Mesothelial cell of epicardium (in vitro differentiated cells): ENCODE measurements at regions not wholly inside any gene's neighbourhood (a gene's known extent, or its start where the extent isn't known, plus 50 kb on each side); places are given as distances from the start of the nearest gene placed in this dataset.

ENCODE experiments used
- DNase-seq, 2 experiments: peaks; one replicate each; pipeline ENCODE4 v3.0.0; 2021; ENCODE audit warnings: low spot score in 2 of 2; ENCODE audit not compliant: unreplicated experiment in 2 of 2
- H3K27ac Mint-ChIP-seq: 2 replicates; pipeline ENCODE4 v1.8.0; 2021; ENCODE audit warnings: mixed read lengths
- H3K27me3 Mint-ChIP-seq: 2 replicates; pipeline ENCODE4 v1.8.0; 2021; ENCODE audit warnings: low read depth, mixed read lengths
- H3K36me3 Mint-ChIP-seq: 2 replicates; pipeline ENCODE4 v1.8.0; 2021; ENCODE audit warnings: mixed read lengths
- H3K4me1 Mint-ChIP-seq: 2 replicates; pipeline ENCODE4 v1.8.0; 2021; ENCODE audit warnings: mixed read lengths
- H3K4me3 Mint-ChIP-seq: 2 replicates; pipeline ENCODE4 v1.8.0; 2021; ENCODE audit warnings: mild to moderate bottlenecking, moderate library complexity, mixed read lengths
- H3K9me3 Mint-ChIP-seq: 2 replicates; pipeline ENCODE4 v1.8.0; 2021; ENCODE audit warnings: mixed read lengths
- CTCF ChIP-seq: fragments of 200-600 bp; sonication (generic); IDR thresholded peaks from one replicate; pipeline ENCODE4 v1.5.0; 2021; ENCODE audit warnings: antibody characterized with exemption; ENCODE audit not compliant: unreplicated experiment

DNA sequence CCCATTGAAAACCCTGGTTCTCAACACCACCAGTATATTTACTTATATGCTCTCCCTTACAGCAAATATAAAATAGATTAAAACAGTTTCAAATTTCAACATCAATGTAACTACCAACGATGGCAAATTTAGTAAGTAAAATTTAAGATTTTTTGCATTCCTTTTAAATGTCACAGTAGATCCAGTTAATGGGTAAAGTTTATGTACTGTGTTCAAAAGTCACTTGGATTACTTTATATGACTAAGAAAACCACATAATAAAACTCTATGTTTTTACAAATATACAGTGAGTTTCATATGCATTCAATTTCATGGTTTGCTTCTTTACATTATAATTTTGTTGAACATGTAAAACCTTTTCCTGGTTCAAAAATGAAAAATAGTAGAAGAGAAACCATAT is 364.6 kb downstream of the AASDHPPT start:
- no peak for TF ChIP-seq CTCF
- no peak overlapping the region for H3K4me3 Mint-ChIP-seq
- H3K27ac Mint-ChIP-seq = no peak overlapping the region
- H3K4me1 Mint-ChIP-seq = peaks cover 5% of the 10 kb centered on the region
- no peaks in the 10 kb centered on the region for H3K9me3 Mint-ChIP-seq
- no peaks in the 10 kb centered on the region for H3K27me3 Mint-ChIP-seq
- DNase-seq = no peak
- H3K36me3 Mint-ChIP-seq = no peaks in the 10 kb centered on the region

DNA sequence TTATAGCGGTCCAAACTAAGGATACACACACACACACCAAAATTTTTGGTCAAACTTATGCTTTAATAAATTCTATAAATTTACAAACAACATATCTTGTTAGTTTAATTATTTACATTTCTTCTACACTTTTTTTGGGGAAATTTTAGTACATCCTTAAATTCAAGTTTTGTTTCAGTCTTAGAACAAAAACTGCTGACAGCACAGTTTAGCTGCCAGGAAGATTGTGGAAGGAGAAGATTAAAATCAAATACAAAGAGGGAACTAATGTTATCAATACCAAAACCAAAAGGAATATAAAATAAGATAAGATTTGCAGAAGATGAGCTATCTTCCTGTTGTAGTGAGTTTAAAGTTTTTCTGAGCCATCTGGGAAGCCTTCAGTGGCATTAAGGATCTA is 368.8 kb downstream of the AASDHPPT start:
- H3K4me3 Mint-ChIP-seq = no peak overlapping the region
- no peaks in the 10 kb centered on the region for H3K27me3 Mint-ChIP-seq

DNA sequence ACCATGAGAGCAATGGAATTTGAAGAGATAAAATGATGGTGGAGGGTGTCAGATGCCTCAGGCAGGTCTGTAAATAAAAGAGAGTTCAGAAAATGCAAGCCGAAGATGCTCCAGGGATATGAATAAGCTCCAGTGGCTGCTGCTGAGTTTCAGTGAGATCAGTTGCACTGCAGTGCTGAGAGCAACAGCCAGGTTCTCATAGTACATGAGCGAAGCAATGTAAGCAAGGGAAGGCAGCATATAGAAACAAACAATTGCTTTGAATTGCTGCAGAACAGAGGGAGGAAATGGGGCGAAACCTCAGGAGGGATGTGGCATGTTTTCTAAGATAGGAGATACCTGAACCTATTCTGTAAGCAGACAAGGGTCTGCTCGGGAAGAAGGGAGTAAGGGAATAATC is 369.5 kb downstream of the AASDHPPT start:
- H3K4me1 Mint-ChIP-seq = peaks cover 12% of the 10 kb centered on the region

More for the DNA sequence above, 368.8 kb downstream of the AASDHPPT start:
- H3K4me1 Mint-ChIP-seq = peaks cover 12% of the 10 kb centered on the region
- H3K27ac Mint-ChIP-seq = no peak overlapping the region
- H3K9me3 Mint-ChIP-seq = no peaks in the 10 kb centered on the region
- TF ChIP-seq CTCF = no peak
- H3K36me3 Mint-ChIP-seq = no peaks in the 10 kb centered on the region
- no peak for DNase-seq

DNA sequence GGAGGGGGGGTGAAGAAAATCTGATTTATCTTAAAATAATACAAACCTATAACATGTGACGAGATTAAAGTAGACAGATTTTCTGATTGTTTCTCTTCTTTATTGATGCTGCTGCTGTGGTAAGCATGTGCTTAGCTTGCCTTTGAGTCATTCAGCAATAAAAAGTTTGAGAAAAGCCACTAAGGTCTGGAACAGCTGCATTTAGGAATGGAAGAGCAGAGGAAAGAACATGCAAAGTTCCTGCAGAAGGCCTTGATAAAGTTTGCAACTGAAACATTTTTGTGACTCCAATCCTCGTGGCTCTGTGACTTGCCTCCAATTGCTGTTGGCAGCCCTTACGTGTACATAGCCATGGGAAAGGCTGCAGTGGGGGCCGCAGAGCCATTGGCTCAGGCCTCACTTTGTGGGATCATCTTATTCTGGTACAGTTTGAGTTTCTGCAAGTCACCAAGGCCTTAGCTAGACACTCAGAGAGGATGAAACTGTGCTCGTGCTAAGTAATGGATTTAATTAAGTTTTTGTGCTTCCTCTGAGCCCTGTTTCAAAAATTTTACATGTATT is 370.2 kb downstream of the AASDHPPT start:
- Mint-ChIP-seq H3K4me1 (peaks cover 12% of the 10 kb centered on the region), H3K27ac (no peak overlapping the region), H3K4me3 (no peak overlapping the region), H3K9me3 (no peaks in the 10 kb centered on the region), H3K27me3 (no peaks in the 10 kb centered on the region), H3K36me3 (no peaks in the 10 kb centered on the region)
- TF ChIP-seq CTCF = no peak
- DNase-seq = no peak

More for the DNA sequence above, 369.5 kb downstream of the AASDHPPT start:
- Mint-ChIP-seq H3K9me3 (no peaks in the 10 kb centered on the region), H3K27ac (no peak overlapping the region), H3K4me3 (no peak overlapping the region), H3K36me3 (no peaks in the 10 kb centered on the region), H3K27me3 (no peaks in the 10 kb centered on the region)
- no peak for DNase-seq
- TF ChIP-seq CTCF = no peak

DNA sequence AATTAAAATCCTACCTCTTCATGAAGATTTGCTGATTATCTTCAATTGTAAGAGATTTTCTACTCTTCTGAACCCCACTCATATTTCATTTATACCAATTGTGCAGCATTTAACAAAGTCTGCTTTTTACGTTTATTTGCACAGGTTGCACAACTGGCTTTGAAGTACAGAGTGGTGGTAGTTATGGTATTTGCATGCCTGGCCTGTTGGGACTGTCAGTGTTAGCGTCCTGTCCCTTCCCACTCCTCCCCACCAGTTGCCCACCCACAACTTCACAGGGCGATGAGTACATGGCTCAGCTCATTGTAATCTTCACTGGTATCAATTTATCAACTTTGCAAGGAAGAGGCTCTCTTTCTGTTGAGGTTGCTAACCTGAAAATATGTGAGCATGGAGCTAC is 372.3 kb downstream of the AASDHPPT start:
- H3K9me3 Mint-ChIP-seq = peaks cover 9% of the 10 kb centered on the region
- H3K36me3 Mint-ChIP-seq = no peaks in the 10 kb centered on the region

More for the DNA sequence above, 372.3 kb downstream of the AASDHPPT start:
- Mint-ChIP-seq H3K4me1 (peaks cover 12% of the 10 kb centered on the region), H3K27ac (no peak overlapping the region), H3K4me3 (no peak overlapping the region), H3K27me3 (no peaks in the 10 kb centered on the region)
- no peak for TF ChIP-seq CTCF
- no peak for DNase-seq
